ENCODE measurements at regions not wholly inside any gene's neighbourhood (a gene's known extent, or its start where the extent isn't known, plus 50 kb on each side); places are given as distances from the start of the nearest gene placed in this dataset.

GRCh38 chr1:69201716-69202115 lies 366.0 kb upstream of the LRRC7 start:
- no peak overlapping the region for H3K4me3 Mint-ChIP-seq
- ChIA-PET POLR2A (no interaction called here), CTCF (no interaction called here)
- H3K9me3 Mint-ChIP-seq = peaks cover 9% of the 10 kb centered on the region
- intact Hi-C loops (cut with micrococcal nuclease) = no loop called here
- TF ChIP-seq, protein P1, sequence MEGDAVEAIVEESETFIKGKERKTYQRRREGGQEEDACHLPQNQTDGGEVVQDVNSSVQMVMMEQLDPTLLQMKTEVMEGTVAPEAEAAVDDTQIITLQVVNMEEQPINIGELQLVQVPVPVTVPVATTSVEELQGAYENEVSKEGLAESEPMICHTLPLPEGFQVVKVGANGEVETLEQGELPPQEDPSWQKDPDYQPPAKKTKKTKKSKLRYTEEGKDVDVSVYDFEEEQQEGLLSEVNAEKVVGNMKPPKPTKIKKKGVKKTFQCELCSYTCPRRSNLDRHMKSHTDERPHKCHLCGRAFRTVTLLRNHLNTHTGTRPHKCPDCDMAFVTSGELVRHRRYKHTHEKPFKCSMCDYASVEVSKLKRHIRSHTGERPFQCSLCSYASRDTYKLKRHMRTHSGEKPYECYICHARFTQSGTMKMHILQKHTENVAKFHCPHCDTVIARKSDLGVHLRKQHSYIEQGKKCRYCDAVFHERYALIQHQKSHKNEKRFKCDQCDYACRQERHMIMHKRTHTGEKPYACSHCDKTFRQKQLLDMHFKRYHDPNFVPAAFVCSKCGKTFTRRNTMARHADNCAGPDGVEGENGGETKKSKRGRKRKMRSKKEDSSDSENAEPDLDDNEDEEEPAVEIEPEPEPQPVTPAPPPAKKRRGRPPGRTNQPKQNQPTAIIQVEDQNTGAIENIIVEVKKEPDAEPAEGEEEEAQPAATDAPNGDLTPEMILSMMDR (IDR thresholded peaks at IDR 0.05) = no peak
- DNase-seq = no peak
- no peaks in the 10 kb centered on the region for H3K4me1 Mint-ChIP-seq
- H3K27me3 Mint-ChIP-seq = no peaks in the 10 kb centered on the region
- H3K36me3 Mint-ChIP-seq (ENCODE audit: low read depth) = no peaks in the 10 kb centered on the region
- no peak for ATAC-seq (ENCODE audit: low read depth)
- no peak overlapping the region for H3K27ac Mint-ChIP-seq

- H3K36me3 Mint-ChIP-seq (ENCODE audit: low read depth) = no peaks in the 10 kb centered on the region
- no peaks in the 10 kb centered on the region for H3K27me3 Mint-ChIP-seq
- H3K4me3 Mint-ChIP-seq = no peak overlapping the region
- DNase-seq = no peak
- ChIA-PET CTCF (no interaction called here), POLR2A (no interaction called here)
- no peaks in the 10 kb centered on the region for H3K4me1 Mint-ChIP-seq
- H3K27ac Mint-ChIP-seq = no peak overlapping the region
- H3K9me3 Mint-ChIP-seq = peaks cover 9% of the 10 kb centered on the region
- intact Hi-C loops (cut with micrococcal nuclease) = no loop called here
- ATAC-seq (ENCODE audit: low read depth) = no peak
- TF ChIP-seq, protein P1 (IDR thresholded peaks at IDR 0.05) = no peak
Observed at GRCh38 chr1:69203166-69203565, 364.6 kb upstream of the LRRC7 start.

DNA sequence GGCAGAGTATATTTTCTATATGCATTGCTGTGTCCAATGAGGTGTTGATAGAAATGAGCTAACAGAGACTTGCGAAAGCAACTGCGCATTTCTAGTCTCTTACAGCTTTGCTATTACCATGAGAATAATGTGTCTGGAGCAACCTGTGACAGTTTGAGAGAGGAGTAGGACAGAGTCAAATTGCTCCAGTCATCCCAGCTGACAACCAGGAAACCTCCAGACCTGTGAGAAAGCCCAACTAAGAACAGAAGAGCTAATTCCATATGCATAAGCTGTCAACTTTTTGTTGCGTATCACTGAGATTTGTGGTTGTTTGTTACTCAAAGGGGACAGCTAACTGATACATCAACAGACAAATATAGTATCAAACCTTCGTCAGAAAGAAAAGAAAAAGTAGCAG lies 354.1 kb upstream of the LRRC7 start:
- intact Hi-C loops (cut with micrococcal nuclease) = no loop called here
- Mint-ChIP-seq H3K36me3 (ENCODE audit: low read depth) (no peaks in the 10 kb centered on the region), H3K27me3 (no peaks in the 10 kb centered on the region), H3K4me3 (no peak overlapping the region), H3K4me1 (no peaks in the 10 kb centered on the region), H3K27ac (no peak overlapping the region), H3K9me3 (peaks cover 11% of the 10 kb centered on the region)
- CTCF ChIA-PET = no interaction called here
- POLR2A ChIA-PET = no interaction called here
- ATAC-seq (ENCODE audit: low read depth) (no peak), DNase-seq (no peak)
- TF ChIP-seq, protein P1 (IDR thresholded peaks at IDR 0.05) = no peak

DNA sequence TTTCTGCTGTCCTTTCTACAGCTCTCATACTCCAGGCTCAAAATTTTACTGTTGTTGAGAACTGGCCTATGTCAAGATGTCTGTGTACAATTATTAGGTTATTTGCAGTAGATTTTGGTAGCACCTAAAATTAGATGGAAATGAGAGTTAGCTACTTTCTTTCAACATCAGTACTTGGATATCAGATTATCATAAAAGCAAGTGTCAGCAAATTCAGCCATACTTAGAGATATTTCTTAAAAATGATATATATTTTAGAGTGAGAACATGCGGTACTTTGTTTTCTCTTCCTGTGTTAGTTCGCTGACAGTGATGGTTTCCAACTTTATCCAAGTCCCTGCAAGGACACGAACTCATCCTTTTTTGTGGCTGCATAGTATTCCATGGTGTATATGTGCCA lies 351.8 kb upstream of the LRRC7 start:
- ChIA-PET POLR2A (no interaction called here), CTCF (no interaction called here)
- Mint-ChIP-seq H3K27me3 (no peaks in the 10 kb centered on the region), H3K4me3 (no peak overlapping the region), H3K36me3 (ENCODE audit: low read depth) (no peaks in the 10 kb centered on the region), H3K27ac (no peak overlapping the region), H3K9me3 (peaks cover 11% of the 10 kb centered on the region), H3K4me1 (no peaks in the 10 kb centered on the region)
- no peak for ATAC-seq (ENCODE audit: low read depth)
- intact Hi-C loops (cut with micrococcal nuclease) = no loop called here
- TF ChIP-seq, protein P1 (IDR thresholded peaks at IDR 0.05) = no peak
- no peak for DNase-seq

- ATAC-seq (ENCODE audit: low read depth) = no peak
- CTCF ChIA-PET = no interaction called here
- TF ChIP-seq, protein P1 (IDR thresholded peaks at IDR 0.05) = no peak
- H3K36me3 Mint-ChIP-seq (ENCODE audit: low read depth) = no peaks in the 10 kb centered on the region
- peaks cover 8% of the 10 kb centered on the region for H3K9me3 Mint-ChIP-seq
- H3K27ac Mint-ChIP-seq = no peak overlapping the region
- H3K27me3 Mint-ChIP-seq = no peaks in the 10 kb centered on the region
- no peaks in the 10 kb centered on the region for H3K4me1 Mint-ChIP-seq
- intact Hi-C loops (cut with micrococcal nuclease) = no loop called here
- H3K4me3 Mint-ChIP-seq = no peak overlapping the region
- POLR2A ChIA-PET = no interaction called here
- DNase-seq = no peak
Observed at GRCh38 chr1:69220672-69221071, 347.1 kb upstream of the LRRC7 start.

Data from activated B cell treated with CpG ODN at 0.5 μM for 24 hours (primary cell).